ENCODE measurements at regions not wholly inside any gene's neighbourhood (a gene's known extent, or its start where the extent isn't known, plus 50 kb on each side); places are given as distances from the start of the nearest gene placed in this dataset.

GRCh38 chrX:7351926-7352325 is 204.0 kb upstream of the PUDP start:
- TF ChIP-seq CTCF (IDR thresholded peaks at IDR 0.05) (no peak), POLR2A (IDR thresholded peaks at IDR 0.05) (no peak)
